ENCODE measurements at regions not wholly inside any gene's neighbourhood (a gene's known extent, or its start where the extent isn't known, plus 50 kb on each side); places are given as distances from the start of the nearest gene placed in this dataset.

- TF ChIP-seq CTCF (conservative IDR thresholded peaks at IDR 0.05; ENCODE audit: low read depth in 2 of 2) (no peak), EZH2 (IDR thresholded peaks at IDR 0.05; ENCODE audit: low read depth, unreplicated experiment) (no peak), CREB1 (CRISPR knock-in tag; IDR thresholded peaks at IDR 0.05; ENCODE audit: low read depth) (no peak), POLR2AphosphoS5 (IDR thresholded peaks at IDR 0.05; ENCODE audit: low read depth) (no peak), REST (IDR thresholded peaks at IDR 0.05; ENCODE audit: unreplicated experiment) (no peak), EZH2phosphoT487 (IDR thresholded peaks at IDR 0.05; ENCODE audit: unreplicated experiment) (no peak)
These were observed 918.4 kb upstream of the SOX9 start for GRCh38 chr17:71202449-71202848.

All from GM23338 (cell line).